HUES6 (cell line): ENCODE measurements at regions not wholly inside any gene's neighbourhood (a gene's known extent, or its start where the extent isn't known, plus 50 kb on each side); places are given as distances from the start of the nearest gene placed in this dataset.

Source experiments
- H3K27ac ChIP-seq: 2 replicates; pipeline ENCODE4 v1.7.0; 2013; ENCODE audit warnings: low read depth, mild to moderate bottlenecking, low read length, inconsistent platforms
- H3K27me3 ChIP-seq: 2 replicates; pipeline ENCODE4 v1.6.1; 2013; ENCODE audit warnings: low read length; ENCODE audit not compliant: control insufficient read depth, insufficient read depth
- H3K36me3 ChIP-seq: 2 replicates; pipeline ENCODE4 v1.6.1; 2013; ENCODE audit warnings: low read length; ENCODE audit not compliant: control insufficient read depth, insufficient read depth
- H3K4me1 ChIP-seq: 2 replicates; pipeline ENCODE4 v1.6.1; 2013; ENCODE audit warnings: low read length; ENCODE audit not compliant: control insufficient read depth, insufficient read depth
- H3K4me3 ChIP-seq: 2 replicates; pipeline ENCODE4 v1.5.1; 2013; ENCODE audit warnings: low read depth, low read length
- H3K9ac ChIP-seq: one replicate; pipeline ENCODE4 v1.6.1; 2013; ENCODE audit warnings: mild to moderate bottlenecking, low read length
- H3K9me3 ChIP-seq: 2 replicates; pipeline ENCODE4 v1.6.1; 2013; ENCODE audit warnings: low read depth, low read length; ENCODE audit not compliant: control insufficient read depth, insufficient read depth

DNA sequence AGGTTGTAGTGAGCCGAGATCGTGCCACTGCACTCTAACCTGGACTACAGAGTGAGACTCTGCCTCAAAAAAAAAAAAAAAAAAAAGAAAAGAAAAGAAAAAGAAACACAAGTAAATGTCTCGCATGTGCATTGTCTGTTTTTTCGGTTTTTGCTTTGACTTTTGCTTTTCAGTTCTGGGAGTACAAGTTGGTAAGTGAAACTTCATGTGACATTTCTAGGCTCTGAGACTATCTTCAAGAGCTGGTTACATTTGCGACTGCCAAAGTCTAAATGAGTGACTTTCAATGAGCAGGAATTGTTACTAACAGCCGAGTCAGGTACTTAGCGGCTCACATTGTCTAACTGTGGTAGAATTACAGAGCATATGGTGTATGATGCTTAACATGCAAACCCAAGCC is 107.0 kb upstream of the CELF2 start:
- Histone ChIP-seq H3K9me3 (no peaks in the 10 kb centered on the region), H3K27me3 (no peaks in the 10 kb centered on the region), H3K27ac (no peak overlapping the region), H3K9ac (no peak overlapping the region), H3K4me3 (no peak overlapping the region), H3K36me3 (no peaks in the 10 kb centered on the region), H3K4me1 (peaks cover 15% of the 10 kb centered on the region)

DNA sequence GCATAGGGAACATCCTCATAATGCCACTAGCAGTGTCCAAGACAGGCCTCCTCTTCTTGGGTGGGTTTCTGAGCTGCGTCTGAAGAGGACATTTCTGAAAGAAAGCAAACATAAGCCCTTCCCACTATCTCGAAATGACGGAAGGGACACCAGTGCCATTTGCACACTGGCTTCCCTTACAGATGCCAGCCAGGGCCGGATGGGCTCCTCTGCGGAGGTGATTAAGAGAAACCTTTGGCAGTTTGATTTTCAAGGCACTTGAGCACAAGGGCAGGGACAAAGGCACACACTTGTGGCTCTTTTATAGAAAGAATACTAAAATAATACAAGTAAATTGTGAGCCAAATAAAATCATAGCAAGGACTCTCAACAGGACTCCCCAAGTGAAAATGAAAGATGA is 106.6 kb upstream of the CELF2 start:
- H3K27me3 ChIP-seq: no peaks in the 10 kb centered on the region
- peaks cover 15% of the 10 kb centered on the region for H3K4me1 ChIP-seq
- no peak overlapping the region for H3K4me3 ChIP-seq
- H3K36me3 ChIP-seq: no peaks in the 10 kb centered on the region
- H3K9ac ChIP-seq: no peak overlapping the region
- H3K9me3 ChIP-seq: no peaks in the 10 kb centered on the region
- no peak overlapping the region for H3K27ac ChIP-seq

DNA sequence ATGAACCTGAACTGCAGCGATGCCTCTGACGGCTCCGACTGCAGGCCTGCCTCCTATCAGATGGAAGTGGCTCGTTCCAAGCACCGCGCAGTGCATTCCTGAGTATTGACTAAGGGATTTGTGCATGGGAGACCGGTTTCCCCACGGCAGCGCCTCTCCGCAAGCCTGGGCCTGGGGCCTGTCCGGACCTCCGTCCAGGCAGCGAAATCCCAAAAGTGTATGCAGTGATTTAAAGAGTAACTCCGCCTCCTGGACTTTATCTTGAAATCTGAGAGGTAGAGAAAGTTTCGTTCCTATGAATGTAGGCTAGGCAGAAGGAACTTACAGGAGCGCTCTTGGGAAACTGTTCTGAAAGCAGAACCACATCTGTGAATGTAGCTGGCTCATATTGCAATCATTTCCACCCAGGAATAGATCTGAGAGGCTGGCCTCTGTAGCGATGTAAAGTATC is 106.2 kb upstream of the CELF2 start:
- Histone ChIP-seq H3K27me3 (no peaks in the 10 kb centered on the region), H3K27ac (no peak overlapping the region), H3K9ac (no peak overlapping the region), H3K9me3 (no peaks in the 10 kb centered on the region), H3K4me3 (no peak overlapping the region), H3K36me3 (no peaks in the 10 kb centered on the region), H3K4me1 (peaks cover 15% of the 10 kb centered on the region)

DNA sequence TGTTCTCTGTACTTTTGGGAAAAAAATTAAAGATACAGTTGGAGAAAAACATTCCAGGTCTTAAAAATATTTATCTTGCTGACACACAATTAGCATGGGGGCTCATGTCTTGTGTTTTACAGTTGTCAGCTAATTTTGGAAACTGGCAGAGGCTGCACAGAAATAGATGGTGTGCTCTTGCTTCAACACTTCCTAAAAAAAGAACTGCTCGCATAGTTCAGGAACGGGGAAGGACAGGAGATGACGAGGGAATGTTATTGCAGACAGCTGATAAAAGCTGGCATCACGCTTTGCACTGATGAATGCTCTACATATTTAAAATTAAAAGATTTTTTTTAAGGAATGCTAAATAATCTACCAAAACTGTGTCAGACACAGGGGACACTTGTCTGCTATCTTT is 103.5 kb upstream of the CELF2 start:
- H3K9ac ChIP-seq: no peak overlapping the region

DNA sequence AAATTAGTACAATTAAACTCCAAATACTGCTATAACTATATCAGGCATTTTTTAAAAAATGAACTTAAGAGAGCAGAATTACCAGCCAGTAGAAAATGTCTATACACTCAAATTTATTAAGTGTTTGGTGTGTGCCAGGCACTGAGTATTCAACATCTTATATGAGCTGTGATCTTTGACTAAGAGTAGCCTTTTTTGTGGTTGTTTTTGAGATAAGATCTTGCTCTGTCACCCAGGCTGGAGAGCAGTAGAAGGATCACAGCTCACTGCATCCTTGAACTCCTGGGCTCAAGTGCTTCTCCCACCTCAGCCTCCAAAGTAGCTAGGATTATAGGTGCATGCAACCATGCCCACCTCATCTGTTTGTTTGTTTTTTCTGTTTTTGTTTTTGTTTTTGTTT is 102.5 kb upstream of the CELF2 start:
- no peaks in the 10 kb centered on the region for H3K27me3 ChIP-seq
- no peak overlapping the region for H3K27ac ChIP-seq
- H3K9me3 ChIP-seq: no peaks in the 10 kb centered on the region
- H3K9ac ChIP-seq: no peak overlapping the region
- H3K4me1 ChIP-seq: peaks cover 15% of the 10 kb centered on the region
- no peaks in the 10 kb centered on the region for H3K36me3 ChIP-seq
- no peak overlapping the region for H3K4me3 ChIP-seq

More for the DNA sequence above, 103.5 kb upstream of the CELF2 start:
- H3K4me3 ChIP-seq: no peak overlapping the region
- H3K9me3 ChIP-seq: no peaks in the 10 kb centered on the region
- H3K27ac ChIP-seq: no peak overlapping the region
- H3K4me1 ChIP-seq: peaks cover 15% of the 10 kb centered on the region
- no peaks in the 10 kb centered on the region for H3K27me3 ChIP-seq
- H3K36me3 ChIP-seq: no peaks in the 10 kb centered on the region

DNA sequence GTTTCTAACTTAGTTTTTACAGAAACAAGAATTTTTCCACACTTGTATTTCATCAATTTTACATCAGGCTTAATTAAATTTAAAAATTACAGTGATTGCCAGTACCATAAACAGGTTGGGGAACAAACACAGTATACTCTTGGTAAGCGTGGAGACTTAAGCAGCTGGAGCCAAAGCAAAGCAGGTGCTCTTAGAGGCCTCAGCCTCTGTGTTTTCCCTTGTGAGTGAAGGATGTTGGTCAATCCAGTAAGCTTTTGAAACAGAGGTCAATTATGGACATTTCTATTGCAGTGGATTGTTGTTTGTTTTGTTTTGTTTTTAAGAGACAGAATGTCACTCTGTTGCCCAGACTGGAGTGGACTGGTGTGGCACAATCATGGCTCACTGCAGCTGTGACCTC is 100.6 kb upstream of the CELF2 start:
- no peaks in the 10 kb centered on the region for H3K36me3 ChIP-seq
- H3K27ac ChIP-seq: no peak overlapping the region
- no peaks in the 10 kb centered on the region for H3K27me3 ChIP-seq
- no peak overlapping the region for H3K4me3 ChIP-seq
- H3K4me1 ChIP-seq: peaks cover under 1% of the 10 kb centered on the region; the same call in 1 of the 2 replicates
- no peaks in the 10 kb centered on the region for H3K9me3 ChIP-seq
- H3K9ac ChIP-seq: no peak overlapping the region

DNA sequence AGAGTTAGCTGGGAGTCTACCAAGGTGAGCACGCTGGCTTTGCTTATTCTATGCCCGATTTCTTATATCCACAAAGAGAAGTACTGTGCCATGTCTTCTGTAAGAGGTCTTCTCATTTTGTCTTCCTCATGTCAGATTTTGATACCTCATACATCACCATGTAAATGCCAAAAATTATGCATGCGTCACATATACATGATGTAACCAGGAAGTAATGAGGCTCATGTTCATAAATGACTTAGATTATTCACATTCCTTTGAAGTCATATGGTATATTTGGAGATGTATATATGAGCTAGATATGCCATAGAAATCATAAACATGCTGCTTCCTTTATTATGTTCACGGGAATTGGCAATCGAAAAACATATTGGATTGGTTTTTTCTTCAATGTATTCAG is 97.7 kb upstream of the CELF2 start:
- no peaks in the 10 kb centered on the region for H3K4me1 ChIP-seq
- no peaks in the 10 kb centered on the region for H3K27me3 ChIP-seq
- no peaks in the 10 kb centered on the region for H3K36me3 ChIP-seq
- H3K9ac ChIP-seq: no peak overlapping the region
- no peak overlapping the region for H3K27ac ChIP-seq
- no peaks in the 10 kb centered on the region for H3K9me3 ChIP-seq
- H3K4me3 ChIP-seq: no peak overlapping the region

DNA sequence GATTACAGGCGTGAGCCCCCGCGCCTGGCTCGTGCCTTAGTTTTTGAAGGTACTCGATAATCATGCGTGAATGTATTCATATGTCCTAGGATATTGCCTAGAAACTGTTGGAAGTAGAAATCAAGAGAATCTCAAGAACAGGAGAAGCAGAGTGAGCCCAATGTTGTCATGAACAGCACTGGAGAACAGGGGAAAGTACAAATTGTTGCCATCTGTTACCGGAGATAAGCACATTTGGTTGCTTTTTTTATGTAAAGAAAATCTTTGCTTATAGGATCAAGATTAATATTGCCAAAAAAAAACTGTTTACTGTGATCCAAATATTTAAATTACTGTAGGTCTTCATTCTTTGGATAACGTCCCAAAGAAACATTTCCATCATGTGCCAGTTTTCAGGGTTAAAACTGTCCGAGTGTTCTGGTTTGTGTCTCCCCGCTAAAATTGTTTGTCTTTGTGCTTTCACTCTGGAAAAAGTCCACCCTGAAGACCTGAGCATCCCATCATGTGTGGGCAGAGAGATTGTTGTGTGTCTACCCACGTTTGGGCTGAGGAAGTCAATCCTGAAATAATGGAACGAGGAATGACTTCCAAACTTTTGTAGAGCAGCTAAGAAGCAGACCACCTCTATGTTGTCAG is 95.7 kb upstream of the CELF2 start:
- H3K4me1 ChIP-seq: no peaks in the 10 kb centered on the region
- H3K9me3 ChIP-seq: no peaks in the 10 kb centered on the region
- H3K27me3 ChIP-seq: no peaks in the 10 kb centered on the region

DNA sequence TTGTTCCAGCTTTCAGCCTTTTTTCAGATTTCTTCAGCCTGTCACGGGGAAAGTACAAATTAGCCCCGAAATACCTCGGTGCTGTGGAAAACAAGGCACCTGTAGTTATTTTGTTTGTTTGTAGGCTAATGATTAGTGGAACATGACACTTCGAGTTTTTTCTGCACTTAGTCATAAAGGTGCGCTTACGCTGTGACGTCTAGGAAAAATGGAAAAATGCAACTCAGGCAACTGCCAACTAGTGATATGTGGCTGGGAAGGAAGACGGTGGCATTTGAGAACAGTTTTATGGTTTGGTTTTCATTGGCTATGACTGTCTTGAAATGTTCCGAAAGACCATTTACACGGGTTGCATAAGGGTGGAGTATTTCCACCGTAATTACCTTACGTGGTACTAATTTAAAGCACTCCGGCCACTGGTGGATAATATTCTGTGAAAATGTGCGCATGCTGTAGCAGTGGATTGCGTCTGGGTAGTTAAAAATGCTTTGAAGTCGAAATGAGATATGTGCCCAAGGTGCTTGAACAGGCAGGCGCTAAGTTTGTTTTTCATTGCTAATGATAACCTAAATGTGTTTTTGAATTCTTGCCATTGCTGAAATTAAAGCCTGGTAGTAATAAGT is 94.5 kb upstream of the CELF2 start:
- no peaks in the 10 kb centered on the region for H3K4me1 ChIP-seq
- H3K36me3 ChIP-seq: no peaks in the 10 kb centered on the region
- H3K9me3 ChIP-seq: no peaks in the 10 kb centered on the region
- H3K27me3 ChIP-seq: no peaks in the 10 kb centered on the region
- no peak overlapping the region for H3K9ac ChIP-seq
- H3K27ac ChIP-seq: no peak overlapping the region
- H3K4me3 ChIP-seq: no peak overlapping the region

More for the DNA sequence above, 95.7 kb upstream of the CELF2 start:
- Histone ChIP-seq H3K4me3 (no peak overlapping the region), H3K9ac (no peak overlapping the region), H3K36me3 (no peaks in the 10 kb centered on the region), H3K27ac (no peak overlapping the region)

DNA sequence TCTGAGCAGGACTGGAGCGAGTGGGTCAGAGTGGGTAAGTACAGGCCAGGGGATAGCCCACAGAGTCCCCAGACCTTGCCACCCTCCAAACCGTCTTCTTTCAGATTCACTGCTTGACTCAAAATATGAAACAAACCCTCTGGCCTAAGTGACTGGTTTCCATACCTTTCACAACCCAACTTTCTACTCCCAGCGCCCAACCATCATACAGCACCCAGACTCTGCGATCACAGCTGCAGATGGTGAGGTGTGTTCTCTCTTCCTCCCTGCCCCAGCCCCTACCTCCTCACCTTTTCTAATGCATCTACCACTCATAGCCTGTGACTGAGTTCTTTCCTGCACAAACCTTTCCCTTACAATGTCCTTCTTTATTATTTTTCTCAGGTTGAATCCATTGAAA is 92.0 kb upstream of the CELF2 start:
- H3K4me3 ChIP-seq: no peak overlapping the region
- H3K9me3 ChIP-seq: no peaks in the 10 kb centered on the region
- no peak overlapping the region for H3K9ac ChIP-seq
- H3K36me3 ChIP-seq: no peaks in the 10 kb centered on the region
- H3K27me3 ChIP-seq: no peaks in the 10 kb centered on the region
- no peaks in the 10 kb centered on the region for H3K4me1 ChIP-seq
- H3K27ac ChIP-seq: no peak overlapping the region

DNA sequence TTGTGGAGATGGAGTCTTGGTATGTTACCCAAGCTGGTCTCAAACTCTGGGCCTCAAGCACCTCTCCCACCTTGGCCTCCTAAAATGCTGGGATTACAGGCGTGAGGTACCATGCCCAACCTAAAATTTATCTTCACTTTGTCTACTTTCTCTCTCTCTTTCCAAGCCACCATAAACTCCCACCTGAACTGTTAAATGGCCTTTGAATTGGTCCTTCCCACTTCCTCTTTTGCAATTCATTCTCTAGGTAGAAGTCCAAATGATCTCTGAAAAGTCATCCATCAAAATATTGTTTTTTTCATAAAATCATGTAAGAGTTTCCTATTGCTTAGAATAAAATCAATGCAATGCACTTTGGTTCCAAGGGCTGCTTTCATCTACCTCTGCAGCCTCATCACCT is 90.1 kb upstream of the CELF2 start:
- no peaks in the 10 kb centered on the region for H3K4me1 ChIP-seq
- H3K27me3 ChIP-seq: no peaks in the 10 kb centered on the region
- no peak overlapping the region for H3K9ac ChIP-seq
- H3K27ac ChIP-seq: no peak overlapping the region
- no peaks in the 10 kb centered on the region for H3K9me3 ChIP-seq
- no peak overlapping the region for H3K4me3 ChIP-seq
- no peaks in the 10 kb centered on the region for H3K36me3 ChIP-seq
